ENCODE measurements at regions not wholly inside any gene's neighbourhood (a gene's known extent, or its start where the extent isn't known, plus 50 kb on each side); places are given as distances from the start of the nearest gene placed in this dataset.

GRCh38 chr3:25090698-25091453 lies 337.2 kb upstream of the RARB start:
- dilution Hi-C loops (cut with HindIII; ENCODE audit: low sequenced_read_pairs, unreplicated experiment): no loop called here
- H4K8ac ChIP-seq (ENCODE audit: low read depth in 2 of 2, low read length in 2 of 2): no peak overlapping the region
- H3K18ac ChIP-seq (ENCODE audit: low read depth, low read length): no peak overlapping the region
- H2BK15ac ChIP-seq (ENCODE audit: low read depth, low read length): no peak overlapping the region
- no TSS peak for BruUV-seq (replicated peaks)
- no peak overlapping the region for H2BK20ac ChIP-seq (ENCODE audit: low read depth, low read length)
- H3K36me3 ChIP-seq (ENCODE audit: control insufficient read depth, insufficient read depth, low read length): no peaks in the 10 kb centered on the region
- no peaks in the 10 kb centered on the region for H4K20me1 ChIP-seq (ENCODE audit: insufficient read depth, low read length)
- ChIA-PET CTCF (no interaction called here), POLR2A (ENCODE audit: unreplicated experiment) (no interaction called here)
- H3K27me3 ChIP-seq (ENCODE audit: control insufficient read depth, insufficient read depth, low read length): no peaks in the 10 kb centered on the region
- no peaks in the 10 kb centered on the region for H3K4me1 ChIP-seq (ENCODE audit: control insufficient read depth, insufficient read depth, low read length)
- no peak overlapping the region for H3K27ac ChIP-seq (ENCODE audit: insufficient read depth, low read length)
- DNase-seq: no peak
- no peak overlapping the region for H2AFZ ChIP-seq (replicated peaks; ENCODE audit: low read length, poor library complexity)
- no peak overlapping the region for H3K14ac ChIP-seq (replicated peaks; ENCODE audit: low read depth, low read length)
- no peak overlapping the region for H3K4ac ChIP-seq (ENCODE audit: low read depth, low read length)
- H2AK5ac ChIP-seq (ENCODE audit: low read depth, low read length): no peak overlapping the region
- no peaks in the 10 kb centered on the region for H3K9me1 ChIP-seq (ENCODE audit: insufficient read depth, low read length)
- H2AK9ac ChIP-seq (replicated peaks; ENCODE audit: low read depth, low read length, poor library complexity): no peak overlapping the region
- H2BK5ac ChIP-seq (ENCODE audit: low read depth, low read length, poor library complexity, severe bottlenecking): no peak overlapping the region
- in situ Hi-C loops (cut with MboI; ENCODE audit: low sequenced_read_pairs): no loop called here
- H4K5ac ChIP-seq (ENCODE audit: low read depth, low read length): no peak overlapping the region
- no peak overlapping the region for H3K4me2 ChIP-seq (ENCODE audit: low read depth, low read length)
- intact Hi-C loops (cut with micrococcal nuclease): no loop called here
- WGBS, 2 experiments (ENCODE audit: extremely low coverage in 2 of 2, insufficient read length in 1 of 2): no CpG with 5 or more reads among the region's 6 CpGs
- no peak overlapping the region for H2BK120ac ChIP-seq (ENCODE audit: low read depth, low read length)
- H3K9me3 ChIP-seq (ENCODE audit: control insufficient read depth, insufficient read depth, low read length): no peaks in the 10 kb centered on the region; the same call in 1 of the 2 replicates
- no peak for TF ChIP-seq FOS (IDR thresholded peaks at IDR 0.05; ENCODE audit: low read depth, low read length)
- no peak for TF ChIP-seq RAD21 (IDR thresholded peaks at IDR 0.05; ENCODE audit: low read length)
- TF ChIP-seq SMC3 (IDR thresholded peaks at IDR 0.05; ENCODE audit: low read depth, low read length): no peak
- TF ChIP-seq BHLHE40 (IDR thresholded peaks at IDR 0.05; ENCODE audit: low read depth, low read length): no peak
- no peak for TF ChIP-seq RFX5 (IDR thresholded peaks at IDR 0.05; ENCODE audit: low read depth, low read length)
- no peak for TF ChIP-seq RCOR1 (IDR thresholded peaks at IDR 0.05; ENCODE audit: insufficient replicate concordance, low read length)
- TF ChIP-seq POLR2A (IDR thresholded peaks at IDR 0.05; ENCODE audit: low read depth, low read length): no peak
- TF ChIP-seq MAZ (IDR thresholded peaks at IDR 0.05; ENCODE audit: borderline replicate concordance, low read depth, low read length): no peak
- TF ChIP-seq USF2 (IDR thresholded peaks at IDR 0.05; ENCODE audit: low read depth, low read length): no peak
- no peak for TF ChIP-seq MAFK (IDR thresholded peaks at IDR 0.05; ENCODE audit: low read depth, low read length)
- no peak for TF ChIP-seq ELK1 (IDR thresholded peaks at IDR 0.05; ENCODE audit: borderline replicate concordance, low read depth, low read length)
- no peak overlapping the region for H3K56ac ChIP-seq (ENCODE audit: extremely low read depth, insufficient read depth, low read length)
- H3K9ac ChIP-seq (ENCODE audit: low read depth, low read length): no peak overlapping the region
- no peak overlapping the region for H4K91ac ChIP-seq (ENCODE audit: insufficient read depth, low read depth, low read length)
- no peak for ATAC-seq (ENCODE audit: low read depth)
- no peak overlapping the region for H3K23ac ChIP-seq (ENCODE audit: low read depth, low read length)
- H3K4me3 ChIP-seq (ENCODE audit: insufficient read depth, low read depth, low read length): no peak overlapping the region
- H3K79me1 ChIP-seq (ENCODE audit: low read depth in 1 of 2, low read length in 2 of 2): no peaks in the 10 kb centered on the region
